Stimulated activated CD8-positive, alpha-beta memory T cell treated with anti-CD3 and anti-CD28 coated beads, Interleukin-4, amount 100 ng/mL, for 24 hours (primary cell): ENCODE measurements at regions not wholly inside any gene's neighbourhood (a gene's known extent, or its start where the extent isn't known, plus 50 kb on each side); places are given as distances from the start of the nearest gene placed in this dataset.

ENCODE experiments used
- DNase-seq: peaks from one replicate; pipeline ENCODE4 v3.0.0-alpha.2; 2020; ENCODE audit warnings: low read depth

GRCh38 chrX:76228499-76228898, 55.6 kb downstream of the PBDC1 start:
- no peak for DNase-seq

DNA sequence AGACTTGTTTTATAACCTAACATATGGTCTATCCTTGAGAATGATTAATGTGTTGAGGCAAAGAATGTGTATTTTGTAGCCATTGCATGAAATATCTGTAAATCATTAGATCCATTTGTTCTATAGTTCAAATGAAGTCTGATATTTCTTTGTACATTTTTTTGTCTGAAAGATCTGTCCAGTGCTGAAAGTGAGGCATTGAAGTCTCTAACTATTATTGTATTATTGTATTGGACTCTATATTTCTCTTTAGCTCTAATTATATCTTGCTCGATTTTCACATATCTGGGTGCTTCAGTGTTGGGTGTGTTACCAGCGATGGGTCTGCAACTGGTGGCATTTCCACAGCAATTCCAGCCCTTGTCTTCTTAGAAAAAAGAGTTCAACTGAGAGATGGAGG, 76.0 kb downstream of the PBDC1 start:
- DNase-seq: no peak

GRCh38 chrX:76253432-76253831, 80.6 kb downstream of the PBDC1 start:
- peak; percentile 8 for DNase-seq

DNA sequence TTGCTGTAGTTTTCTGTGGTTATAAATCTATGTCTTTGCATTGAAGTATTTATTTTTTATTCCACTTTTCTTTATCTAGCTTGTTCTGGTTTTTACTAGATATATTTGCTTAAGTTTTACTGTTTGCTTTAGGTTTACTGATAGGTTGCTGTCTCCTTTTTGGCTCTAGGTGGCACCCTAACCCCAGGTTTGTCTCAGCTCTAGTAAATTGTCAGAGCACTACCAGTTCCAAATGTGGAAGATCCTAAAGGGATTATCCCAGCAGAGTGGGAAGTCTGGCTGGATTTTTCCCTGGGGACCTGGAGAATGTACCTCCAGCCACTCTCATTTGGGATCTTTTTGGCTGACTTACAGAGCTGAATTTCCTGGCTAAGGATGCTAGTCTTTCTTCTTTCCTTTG, 106.1 kb downstream of the PBDC1 start:
- peak; percentile 18 for DNase-seq
